SJCRH30 (cell line): ENCODE measurements at regions not wholly inside any gene's neighbourhood (a gene's known extent, or its start where the extent isn't known, plus 50 kb on each side); places are given as distances from the start of the nearest gene placed in this dataset.
A peak's percentile ranks its signal among the peaks of the same experiment; 100 is the strongest.
"Not testable (repeated sequence)": the region's sequence is repeated elsewhere in the genome, so short reads cannot be mapped to it uniquely, and the experiment has no call there.

ENCODE experiments used
- DNase-seq, 2 experiments: peaks; one replicate each; pipeline ENCODE4 v3.0.0-alpha.2; 2015 to 2020
- H3K27ac ChIP-seq: fragments of 250-450 bp; sonication (Bioruptor Pico); 2 replicates; pipeline ENCODE4 v1.5.1; 2020; ENCODE audit warnings: mild to moderate bottlenecking, moderate library complexity
- H3K27me3 ChIP-seq: fragments of 250-450 bp; sonication (Bioruptor Pico); 2 replicates; pipeline ENCODE4 v1.5.1; 2020; ENCODE audit warnings: mild to moderate bottlenecking, moderate library complexity
- H3K36me3 ChIP-seq: fragments of 250-450 bp; sonication (Bioruptor Pico); 2 replicates; pipeline ENCODE4 v1.5.1; 2020; ENCODE audit warnings: mild to moderate bottlenecking, moderate library complexity
- H3K4me1 ChIP-seq: fragments of 250-450 bp; sonication (Bioruptor Pico); 2 replicates; pipeline ENCODE4 v1.5.1; 2020; ENCODE audit warnings: mild to moderate bottlenecking, moderate library complexity
- H3K4me3 ChIP-seq: fragments of 250-450 bp; sonication (Bioruptor Pico); 2 replicates; pipeline ENCODE4 v1.5.1; 2020; ENCODE audit warnings: mild to moderate bottlenecking, moderate library complexity
- H3K9me3 ChIP-seq: fragments of 250-450 bp; sonication (Bioruptor Pico); replicated peaks from 2 replicates; pipeline ENCODE4 v1.5.1; 2020; ENCODE audit warnings: mild to moderate bottlenecking, moderate library complexity

- Histone ChIP-seq H3K27me3 (no peaks in the 10 kb centered on the region), H3K4me1 (peaks cover 19% of the 10 kb centered on the region), H3K9me3 (no peaks in the 10 kb centered on the region), H3K27ac (no peak overlapping the region), H3K36me3 (no peaks in the 10 kb centered on the region), H3K4me3 (no peak overlapping the region)
- no peak for DNase-seq
These were observed 88.4 kb upstream of the CIBAR2 start for GRCh38 chr16:85200471-85201278.

- H3K27ac ChIP-seq, result no peak overlapping the region
These were observed 89.3 kb upstream of the CIBAR2 start for GRCh38 chr16:85201574-85201973.

GRCh38 chr16:85202051-85202601 lies 89.9 kb upstream of the CIBAR2 start:
- Histone ChIP-seq H3K36me3 (no peaks in the 10 kb centered on the region), H3K27ac (peak overlapping the region; percentile 47; the same call in 1 of the 2 replicates), H3K9me3 (no peaks in the 10 kb centered on the region), H3K4me1 (peaks cover 28% of the 10 kb centered on the region), H3K27me3 (no peaks in the 10 kb centered on the region), H3K4me3 (no peak overlapping the region)
- DNase-seq, result no peak

More at GRCh38 chr16:85201574-85201973, 89.3 kb upstream of the CIBAR2 start:
- H3K36me3 ChIP-seq, result no peaks in the 10 kb centered on the region
- no peaks in the 10 kb centered on the region for H3K9me3 ChIP-seq
- H3K4me1 ChIP-seq, result peaks cover 27% of the 10 kb centered on the region
- no peak for DNase-seq
- no peaks in the 10 kb centered on the region for H3K27me3 ChIP-seq
- H3K4me3 ChIP-seq, result no peak overlapping the region

GRCh38 chr16:85202631-85203461 lies 90.6 kb upstream of the CIBAR2 start:
- Histone ChIP-seq H3K4me1 (peaks cover 34% of the 10 kb centered on the region), H3K9me3 (no peaks in the 10 kb centered on the region)
- peak; percentile 80 to 84 for DNase-seq

GRCh38 chr16:85203462-85203813 lies 91.2 kb upstream of the CIBAR2 start:
- Histone ChIP-seq H3K27me3 (no peaks in the 10 kb centered on the region), H3K9me3 (no peaks in the 10 kb centered on the region), H3K4me3 (no peak overlapping the region), H3K4me1 (peaks cover 34% of the 10 kb centered on the region), H3K36me3 (0 out of 2 replicates have a peak, but pooled peaks cover 3% of the 10 kb centered on the region), H3K27ac (no peak overlapping the region)
- no peak for DNase-seq

More at GRCh38 chr16:85202631-85203461, 90.6 kb upstream of the CIBAR2 start:
- Histone ChIP-seq H3K27ac (peak overlapping the region; percentile 47; the same call in 1 of the 2 replicates), H3K4me3 (no peak overlapping the region), H3K27me3 (no peaks in the 10 kb centered on the region), H3K36me3 (no peaks in the 10 kb centered on the region)

GRCh38 chr16:85204242-85205010 lies 92.2 kb upstream of the CIBAR2 start:
- H3K4me1 ChIP-seq, result peaks cover 34% of the 10 kb centered on the region
- H3K36me3 ChIP-seq, result 0 out of 2 replicates have a peak, but pooled peaks cover 3% of the 10 kb centered on the region
- DNase-seq, result no peak
- H3K4me3 ChIP-seq, result no peak overlapping the region
- no peaks in the 10 kb centered on the region for H3K27me3 ChIP-seq
- no peak overlapping the region for H3K27ac ChIP-seq
- no peaks in the 10 kb centered on the region for H3K9me3 ChIP-seq

GRCh38 chr16:85205257-85205656 lies 93.0 kb upstream of the CIBAR2 start:
- H3K27ac ChIP-seq, DNase-seq, H3K27me3 ChIP-seq, H3K4me3 ChIP-seq, H3K9me3 ChIP-seq, H3K36me3 ChIP-seq: not testable (repeated sequence)
- peaks cover 34% of the 10 kb centered on the region for H3K4me1 ChIP-seq

- Histone ChIP-seq H3K4me3 (no peak overlapping the region), H3K27ac (no peak overlapping the region), H3K4me1 (peaks cover 34% of the 10 kb centered on the region), H3K36me3 (0 out of 2 replicates have a peak, but pooled peaks cover 3% of the 10 kb centered on the region), H3K9me3 (no peaks in the 10 kb centered on the region), H3K27me3 (no peaks in the 10 kb centered on the region)
- peak in 1 of 2 experiments; percentile 37 for DNase-seq
These were observed 93.6 kb upstream of the CIBAR2 start for GRCh38 chr16:85205747-85206471.

GRCh38 chr16:85206472-85207356 lies 94.4 kb upstream of the CIBAR2 start:
- Histone ChIP-seq H3K36me3 (0 out of 2 replicates have a peak, but pooled peaks cover 3% of the 10 kb centered on the region), H3K27ac (no peak overlapping the region), H3K4me3 (no peak overlapping the region), H3K27me3 (no peaks in the 10 kb centered on the region), H3K9me3 (no peaks in the 10 kb centered on the region), H3K4me1 (peaks cover 32% of the 10 kb centered on the region)
- DNase-seq, result peak; percentile 48

- Histone ChIP-seq H3K9me3 (no peaks in the 10 kb centered on the region), H3K27ac (no peak overlapping the region), H3K4me3 (no peak overlapping the region), H3K27me3 (no peaks in the 10 kb centered on the region), H3K36me3 (0 out of 2 replicates have a peak, but pooled peaks cover 3% of the 10 kb centered on the region), H3K4me1 (peaks cover 25% of the 10 kb centered on the region)
- DNase-seq, result no peak
These were observed 95.2 kb upstream of the CIBAR2 start for GRCh38 chr16:85207357-85207921.

GRCh38 chr16:85208181-85208580 lies 95.9 kb upstream of the CIBAR2 start:
- Histone ChIP-seq H3K4me3 (no peak overlapping the region), H3K4me1 (peaks cover 19% of the 10 kb centered on the region), H3K27me3 (no peaks in the 10 kb centered on the region), H3K27ac (no peak overlapping the region), H3K36me3 (0 out of 2 replicates have a peak, but pooled peaks cover 3% of the 10 kb centered on the region), H3K9me3 (no peaks in the 10 kb centered on the region)
- DNase-seq, result no peak

GRCh38 chr16:85208643-85209520 lies 96.6 kb upstream of the CIBAR2 start:
- H3K27ac ChIP-seq, result no peak overlapping the region
- no peak for DNase-seq
- 0 out of 2 replicates have a peak, but pooled peaks cover 3% of the 10 kb centered on the region for H3K36me3 ChIP-seq
- peaks cover 15% of the 10 kb centered on the region for H3K4me1 ChIP-seq
- no peaks in the 10 kb centered on the region for H3K9me3 ChIP-seq
- H3K27me3 ChIP-seq, result no peaks in the 10 kb centered on the region
- H3K4me3 ChIP-seq, result no peak overlapping the region
